ENCODE measurements at regions not wholly inside any gene's neighbourhood (a gene's known extent, or its start where the extent isn't known, plus 50 kb on each side); places are given as distances from the start of the nearest gene placed in this dataset. TPM values are rescaled to one million over a fixed set of nuclear protein-coding genes. Genes with fewer than 3 reads are reported as not detected.

- H3K4me3 ChIP-seq (ENCODE audit: control extremely low read depth in 1 of 5, extremely low read depth in 1 of 5, insufficient read depth in 1 of 5, low read depth in 2 of 5, low read length in 4 of 5) = no peak overlapping the region
- no peak overlapping the region for H3K27ac Mint-ChIP-seq
- H3K9me3 Mint-ChIP-seq (ENCODE audit: insufficient read depth) = no peaks in the 10 kb centered on the region
- no peaks in the 10 kb centered on the region for H4K20me1 ChIP-seq (ENCODE audit: control insufficient read depth, insufficient read depth, low read length, poor library complexity, severe bottlenecking)
- no peaks in the 10 kb centered on the region for H3K27me3 ChIP-seq (replicated peaks in 1 of 4; ENCODE audit: control extremely low read depth in 1 of 4, control insufficient read depth in 3 of 4, insufficient read depth in 4 of 4, low read length in 3 of 4)
- TF ChIP-seq CTCF (IDR thresholded peaks at IDR 0.05) (no peak), EZH2 (IDR thresholded peaks at IDR 0.05; ENCODE audit: borderline replicate concordance, insufficient read depth, low read depth, low read length, poor library complexity, severe bottlenecking) (no peak)
- CTCF ChIA-PET = no interaction called here
- intact Hi-C loops (cut with micrococcal nuclease) = no loop called here
- no peaks in the 10 kb centered on the region for H3K4me1 Mint-ChIP-seq
- ATAC-seq (ENCODE audit: low read depth) (no peak), DNase-seq (no peak)
- H3K9me3 ChIP-seq (ENCODE audit: control extremely low read depth in 1 of 3, control insufficient read depth in 2 of 3, insufficient read depth in 1 of 3, low read length in 2 of 3) = no peaks in the 10 kb centered on the region
- no peaks in the 10 kb centered on the region for H3K4me1 ChIP-seq (ENCODE audit: control insufficient read depth in 2 of 2, insufficient read depth in 2 of 2, low read length in 2 of 2)
- H3K27ac ChIP-seq (ENCODE audit: low read length in 2 of 2) = no peak overlapping the region
- H3K79me2 ChIP-seq (ENCODE audit: control insufficient read depth, insufficient read depth, low read length) = no peaks in the 10 kb centered on the region
- no peaks in the 10 kb centered on the region for H3K36me3 ChIP-seq (replicated peaks in 1 of 2; ENCODE audit: control extremely low read depth in 1 of 2, control insufficient read depth in 1 of 2, extremely low read depth in 1 of 2, insufficient read depth in 2 of 2, low read length in 1 of 2)
- H3K9ac ChIP-seq (ENCODE audit: low read length) = no peak overlapping the region
- H3K4me3 Mint-ChIP-seq = no peak overlapping the region
- H3K4me2 ChIP-seq (replicated peaks; ENCODE audit: low read depth, low read length, poor library complexity, severe bottlenecking) = no peak overlapping the region
- POLR2A ChIA-PET = no interaction called here
- H3K27me3 Mint-ChIP-seq = no peaks in the 10 kb centered on the region
- no CpG with 5 or more reads among the region's 1 CpG for WGBS (ENCODE audit: insufficient coverage)
- H2AFZ ChIP-seq (ENCODE audit: insufficient read depth, low read depth, low read length, poor library complexity, severe bottlenecking) = no peak overlapping the region
Observed at GRCh38 chr2:154638783-154639182, 59.7 kb upstream of the KCNJ3 start.

- POLR2A ChIA-PET = no interaction called here
Observed at GRCh38 chr2:154640000-154640399, 58.5 kb upstream of the KCNJ3 start.

More at GRCh38 chr2:154640000-154640399, 58.5 kb upstream of the KCNJ3 start:
- ATAC-seq (ENCODE audit: low read depth) (no peak), DNase-seq (no peak)
- no peak overlapping the region for H3K4me3 Mint-ChIP-seq
- Histone ChIP-seq H2AFZ (ENCODE audit: insufficient read depth, low read depth, low read length, poor library complexity, severe bottlenecking) (no peak overlapping the region), H3K4me2 (replicated peaks; ENCODE audit: low read depth, low read length, poor library complexity, severe bottlenecking) (no peak overlapping the region), H3K9ac (ENCODE audit: low read length) (no peak overlapping the region), H3K27ac (ENCODE audit: low read length in 2 of 2) (no peak overlapping the region), H3K9me3 (ENCODE audit: control extremely low read depth in 1 of 3, control insufficient read depth in 2 of 3, insufficient read depth in 1 of 3, low read length in 2 of 3) (no peaks in the 10 kb centered on the region), H3K4me3 (ENCODE audit: control extremely low read depth in 1 of 5, extremely low read depth in 1 of 5, insufficient read depth in 1 of 5, low read depth in 2 of 5, low read length in 4 of 5) (no peak overlapping the region), H3K4me1 (ENCODE audit: control insufficient read depth in 2 of 2, insufficient read depth in 2 of 2, low read length in 2 of 2) (no peaks in the 10 kb centered on the region), H3K36me3 (replicated peaks in 1 of 2; ENCODE audit: control extremely low read depth in 1 of 2, control insufficient read depth in 1 of 2, extremely low read depth in 1 of 2, insufficient read depth in 2 of 2, low read length in 1 of 2) (no peaks in the 10 kb centered on the region), H3K27me3 (replicated peaks in 1 of 4; ENCODE audit: control extremely low read depth in 1 of 4, control insufficient read depth in 3 of 4, insufficient read depth in 4 of 4, low read length in 3 of 4) (no peaks in the 10 kb centered on the region), H3K79me2 (ENCODE audit: control insufficient read depth, insufficient read depth, low read length) (no peaks in the 10 kb centered on the region), H4K20me1 (ENCODE audit: control insufficient read depth, insufficient read depth, low read length, poor library complexity, severe bottlenecking) (no peaks in the 10 kb centered on the region)
- no CpG with 5 or more reads among the region's 3 CpGs for WGBS (ENCODE audit: insufficient coverage)
- no peaks in the 10 kb centered on the region for H3K27me3 Mint-ChIP-seq
- intact Hi-C loops (cut with micrococcal nuclease) = no loop called here
- H3K4me1 Mint-ChIP-seq = no peaks in the 10 kb centered on the region
- H3K9me3 Mint-ChIP-seq (ENCODE audit: insufficient read depth) = no peaks in the 10 kb centered on the region
- CTCF ChIA-PET = no interaction called here
- TF ChIP-seq EZH2 (IDR thresholded peaks at IDR 0.05; ENCODE audit: borderline replicate concordance, insufficient read depth, low read depth, low read length, poor library complexity, severe bottlenecking) = no peak
- no peak for TF ChIP-seq CTCF (IDR thresholded peaks at IDR 0.05)
- H3K27ac Mint-ChIP-seq = no peak overlapping the region

Small RNA genes in the stretch of these regions (small RNA-seq; reads per million reads assigned to genes)
- gene RNA5SP107 (ENCODE audit: insufficient read length, low read depth, low replicate concordance) = not detected
